ENCODE measurements at regions not wholly inside any gene's neighbourhood (a gene's known extent, or its start where the extent isn't known, plus 50 kb on each side); places are given as distances from the start of the nearest gene placed in this dataset.

DNA sequence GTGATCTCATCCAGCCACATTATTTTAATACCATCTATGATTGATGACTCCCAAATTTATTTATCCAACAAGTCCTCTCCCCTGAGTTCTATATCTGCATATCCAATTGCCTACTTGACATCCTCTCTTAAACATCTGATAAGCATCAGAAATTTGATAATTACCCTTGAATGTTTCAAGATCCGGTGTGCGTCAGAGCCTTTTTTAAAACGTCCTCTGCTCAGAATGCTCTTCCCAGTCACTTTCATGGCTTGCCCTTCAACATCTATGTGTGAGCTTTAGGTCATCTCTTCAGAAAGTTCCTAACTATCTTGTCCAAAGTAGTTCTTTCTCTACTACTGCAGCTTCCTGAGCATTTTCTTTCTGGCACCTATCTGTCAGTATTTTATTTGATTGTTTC lies 364.3 kb downstream of the PLPP3 start:
- no peak for DNase-seq

DNA sequence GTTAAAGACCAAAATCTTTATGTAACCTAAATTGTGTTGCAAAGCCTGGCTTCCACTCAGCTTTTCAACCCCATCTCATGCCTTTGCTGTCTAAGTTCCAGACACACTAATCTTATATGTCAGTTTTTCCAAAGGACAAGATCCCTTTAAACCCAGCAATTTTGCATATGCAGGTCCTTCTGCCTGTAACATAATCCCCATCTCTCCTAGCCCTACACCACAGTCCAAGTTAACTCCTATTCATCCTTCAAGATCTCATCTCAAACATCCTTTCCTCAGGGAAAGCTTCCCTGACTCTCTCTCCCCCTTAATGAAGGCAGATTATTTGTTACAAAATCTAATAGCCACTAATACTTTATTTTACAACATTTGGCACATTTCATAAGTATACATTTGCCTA lies 366.3 kb downstream of the PLPP3 start:
- DNase-seq: no peak

DNA sequence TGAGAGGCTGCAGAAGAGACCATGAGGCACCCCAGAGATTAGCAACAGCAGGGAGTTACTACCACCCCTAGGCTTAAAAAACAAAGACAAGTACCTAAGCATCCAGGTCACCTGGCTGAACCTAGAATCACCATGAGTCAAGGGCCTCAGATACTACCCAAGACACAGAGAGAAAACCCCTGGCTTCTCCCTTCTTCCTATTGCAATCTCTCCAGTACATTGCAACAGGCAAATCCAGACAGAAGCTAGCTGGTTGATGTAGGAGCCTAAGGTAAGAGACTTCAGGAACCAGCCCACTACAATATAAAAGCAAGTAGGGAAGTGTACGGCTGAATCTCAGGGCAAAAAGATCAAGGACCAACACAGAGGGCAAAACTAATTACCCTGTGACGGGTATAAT lies 367.2 kb downstream of the PLPP3 start:
- DNase-seq: no peak

DNA sequence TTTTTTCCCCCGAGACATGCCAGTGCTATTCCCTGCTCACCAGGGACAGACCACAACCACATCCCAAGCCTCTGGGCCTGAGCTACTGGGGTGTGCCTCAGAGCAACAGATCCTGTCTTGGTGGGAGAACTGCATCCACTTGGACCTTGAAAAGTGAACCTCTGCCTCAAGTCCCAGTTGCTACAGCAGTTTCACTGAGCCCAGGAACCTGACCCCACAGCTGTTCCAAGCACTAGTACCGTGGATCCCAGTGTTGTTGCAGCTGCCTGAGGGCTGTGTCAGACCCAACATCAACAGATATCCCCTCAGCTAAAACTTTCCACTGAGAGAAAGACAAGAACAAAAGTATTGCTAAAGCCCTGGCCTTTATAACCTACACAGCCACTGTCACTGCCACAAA lies 373.0 kb downstream of the PLPP3 start:
- no peak for DNase-seq

DNA sequence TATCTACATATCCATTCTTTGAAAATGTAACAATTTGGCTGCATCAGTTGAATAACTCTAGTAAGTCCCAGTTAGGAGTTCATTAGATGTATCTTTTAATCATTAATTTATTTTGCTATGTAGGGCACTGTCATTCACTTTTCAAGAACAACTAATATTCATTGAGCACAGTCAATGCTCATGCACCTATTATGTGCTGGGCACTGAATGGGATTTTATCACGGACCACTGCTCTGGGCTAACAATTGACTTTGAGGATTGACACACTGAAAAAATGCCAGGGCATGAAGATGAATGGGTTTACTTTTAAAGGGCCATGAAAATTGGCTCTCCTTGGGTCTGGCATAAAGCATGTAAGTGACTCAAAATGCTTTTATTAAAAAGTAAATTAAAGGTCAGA lies 375.2 kb downstream of the PLPP3 start:
- no peak for DNase-seq

DNA sequence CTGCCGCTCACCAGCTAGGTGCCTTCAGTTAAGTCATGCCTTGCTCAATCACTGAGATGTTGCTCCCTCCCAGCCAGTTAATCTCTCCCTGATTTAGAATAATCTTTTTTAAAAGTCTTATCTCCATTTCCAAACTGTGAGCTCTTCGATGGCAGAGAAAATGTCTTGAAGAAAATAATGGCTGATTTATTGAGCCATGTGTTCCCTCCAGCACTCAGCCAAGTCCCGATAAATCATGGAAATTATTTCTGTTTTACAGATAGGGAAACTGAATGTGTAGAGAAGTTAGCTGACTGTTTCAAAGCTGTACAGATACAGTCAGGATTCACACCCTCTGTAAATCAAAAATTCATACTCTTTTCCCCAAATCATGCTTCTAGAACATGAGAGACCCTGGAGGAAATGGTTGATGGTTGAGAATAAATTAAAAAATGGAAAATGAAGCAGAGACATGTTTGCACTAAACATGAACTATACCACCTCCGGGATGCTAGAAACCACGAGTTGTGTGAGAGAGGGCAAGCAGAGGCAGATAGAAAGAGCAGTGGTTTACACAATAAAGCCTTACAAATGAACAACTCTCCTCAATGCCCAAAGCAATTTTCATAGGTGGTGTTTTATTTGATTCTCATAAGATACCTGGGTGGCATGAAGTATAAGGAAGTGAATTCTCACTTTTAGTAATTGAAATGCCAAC lies 376.4 kb downstream of the PLPP3 start:
- DNase-seq: no peak

DNA sequence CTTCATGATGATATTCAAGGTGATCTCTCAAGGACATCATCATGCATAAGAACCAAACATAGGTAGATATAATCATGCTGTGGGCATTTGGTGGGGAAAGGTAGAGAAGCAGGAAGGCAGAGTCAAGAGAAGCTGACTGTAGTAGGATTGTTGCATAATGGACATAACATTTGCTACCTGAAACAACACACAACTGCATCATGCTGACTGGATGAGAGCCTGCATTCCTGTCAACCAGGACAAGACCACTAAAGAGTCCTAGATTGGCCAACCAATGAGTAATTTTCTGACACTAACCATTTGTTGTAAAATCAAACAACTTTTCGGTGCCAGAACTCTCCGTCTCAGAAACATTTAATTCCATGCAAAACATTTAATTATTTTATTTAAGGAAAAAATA lies 377.2 kb downstream of the PLPP3 start:
- no peak for DNase-seq

DNA sequence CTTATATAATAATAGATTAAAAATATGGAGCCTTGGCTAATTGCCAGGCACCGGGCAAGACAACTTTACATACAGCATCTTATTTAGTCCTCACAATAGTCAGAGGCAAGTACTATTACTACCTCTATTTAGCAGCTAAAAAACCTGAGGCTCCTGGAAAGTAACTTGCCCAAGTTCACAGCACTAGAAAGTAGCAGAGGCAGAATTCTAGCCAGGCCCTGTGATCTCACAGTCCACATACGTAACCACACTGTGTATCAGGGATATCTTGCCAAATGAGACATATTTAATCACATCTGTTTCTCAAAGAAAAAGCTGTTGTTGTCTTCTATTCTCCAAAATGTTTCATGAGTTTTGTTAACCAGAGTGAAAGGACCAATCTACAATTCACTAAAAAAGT lies 378.5 kb downstream of the PLPP3 start:
- no peak for DNase-seq

DNA sequence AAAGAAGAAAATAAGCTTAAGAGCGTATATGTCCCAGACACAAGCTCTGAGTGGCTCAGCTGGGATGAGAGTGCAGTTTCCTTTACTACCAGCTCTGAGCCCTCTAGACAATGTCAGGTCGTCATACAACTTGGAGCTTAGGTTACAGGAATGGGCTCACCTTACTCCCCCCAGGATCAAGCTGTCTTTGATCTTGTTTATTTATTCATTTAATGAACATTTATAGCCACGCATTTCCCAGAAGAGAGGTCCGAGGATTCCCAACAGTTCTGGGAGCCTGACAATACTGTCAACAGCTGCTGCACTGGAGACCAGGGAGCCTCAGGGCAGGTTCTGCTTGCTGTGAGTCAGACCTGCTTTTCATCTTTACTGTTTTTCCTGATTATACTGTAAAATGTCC lies 378.9 kb downstream of the PLPP3 start:
- no peak for DNase-seq

DNA sequence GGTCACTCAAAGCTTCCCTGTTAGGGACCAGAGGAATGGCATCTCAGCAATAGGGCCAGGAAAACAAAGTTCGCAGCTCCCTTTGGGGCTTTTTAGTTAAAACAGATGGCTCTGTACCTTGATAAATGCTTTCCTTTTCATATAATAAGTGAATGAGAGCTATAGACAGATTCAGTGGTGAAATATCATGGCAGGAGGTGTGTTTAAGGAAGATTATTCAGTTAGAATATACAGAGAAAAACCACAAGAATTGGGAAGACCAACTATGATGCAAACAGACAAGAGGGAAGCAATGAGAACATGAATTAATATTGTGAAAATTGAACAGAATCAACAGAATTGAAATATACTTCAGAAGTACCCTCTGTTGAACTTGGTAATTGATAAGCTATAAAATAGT lies 379.4 kb downstream of the PLPP3 start:
- no peak for DNase-seq

DNA sequence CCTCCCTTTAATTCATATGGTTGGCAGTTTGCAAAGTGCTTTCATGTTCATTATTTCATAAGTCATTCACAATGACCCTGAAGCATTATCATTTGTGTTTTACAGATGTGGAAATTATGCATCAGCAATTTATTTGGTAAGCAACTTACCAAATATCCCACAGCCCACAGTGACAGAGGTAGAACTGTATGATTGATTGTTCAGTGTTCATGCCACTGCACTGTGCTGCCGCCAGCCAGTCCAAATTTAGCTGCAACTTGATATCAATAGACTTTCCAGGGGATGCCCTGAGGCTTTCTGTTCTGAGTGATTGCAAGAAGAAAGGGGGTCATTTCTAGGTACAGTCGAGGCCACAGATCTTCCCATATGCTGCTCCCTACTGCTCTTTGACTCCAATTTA lies 380.3 kb downstream of the PLPP3 start:
- no peak for DNase-seq

DNA sequence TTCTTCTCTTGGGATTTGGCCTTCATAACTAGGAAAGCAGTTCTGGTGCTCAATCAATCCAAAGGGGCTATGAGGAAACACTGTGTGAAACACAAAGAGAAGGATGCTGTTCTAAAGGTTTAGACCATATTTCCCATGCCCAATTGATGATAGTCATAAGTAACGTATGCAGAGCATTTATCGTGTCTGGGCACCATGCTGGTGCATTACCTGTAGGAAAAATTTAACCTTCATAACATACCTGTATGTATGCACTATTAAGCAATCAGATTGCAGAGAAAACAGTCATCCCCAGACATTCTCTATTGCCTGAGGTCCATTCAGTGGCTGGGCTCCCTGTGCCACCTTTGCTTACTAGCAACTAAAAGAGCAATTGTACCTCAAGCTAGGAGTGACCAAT lies 381.4 kb downstream of the PLPP3 start:
- DNase-seq: no peak

DNA sequence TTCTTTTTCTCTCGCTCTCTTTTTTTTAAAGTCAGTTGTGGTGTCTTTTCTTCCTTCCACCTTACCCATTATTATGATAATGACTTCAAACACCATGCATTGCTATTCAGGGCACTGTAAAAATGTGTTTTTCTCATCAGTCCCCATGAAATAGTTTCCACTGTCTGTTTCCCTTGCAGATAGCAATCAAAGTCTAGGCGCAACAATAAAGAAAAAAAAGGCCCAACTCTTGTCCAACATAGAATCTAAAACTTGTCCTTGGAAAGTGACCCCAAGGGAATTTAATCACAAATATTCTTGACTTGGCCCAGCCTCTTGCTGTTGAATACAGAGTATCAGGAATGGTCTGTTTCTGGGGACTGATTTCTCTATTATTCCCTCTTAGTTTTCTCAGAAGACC lies 382.5 kb downstream of the PLPP3 start:
- DNase-seq: no peak

DNA sequence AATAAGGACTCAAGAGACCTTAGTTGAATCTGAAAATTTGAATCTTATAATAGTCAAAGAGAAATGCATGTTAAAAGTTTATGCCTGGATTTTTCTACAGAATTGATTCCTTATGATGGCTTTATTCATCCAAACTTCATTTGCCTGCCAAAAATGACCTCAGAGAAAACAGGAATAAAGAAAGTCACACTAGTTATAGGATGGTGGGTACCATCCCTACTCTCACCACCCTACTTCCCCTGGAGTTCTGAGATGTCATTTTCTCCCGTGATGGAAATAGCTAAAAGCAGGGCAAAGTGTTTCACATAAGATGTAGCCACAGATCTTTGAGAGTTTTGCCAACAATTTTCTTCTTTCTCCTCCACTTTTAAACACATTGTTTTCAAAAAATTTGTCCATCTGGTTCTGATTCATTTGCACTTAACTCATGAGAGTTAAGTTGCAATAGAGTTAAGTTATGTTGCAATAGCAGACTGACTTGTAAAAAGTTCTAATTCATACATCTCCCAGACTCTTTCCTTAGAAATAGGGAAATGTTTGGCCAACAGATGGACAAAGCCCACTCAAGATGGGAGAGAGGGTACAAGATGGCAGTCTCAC lies 384.6 kb downstream of the PLPP3 start:
- no peak for DNase-seq

DNA sequence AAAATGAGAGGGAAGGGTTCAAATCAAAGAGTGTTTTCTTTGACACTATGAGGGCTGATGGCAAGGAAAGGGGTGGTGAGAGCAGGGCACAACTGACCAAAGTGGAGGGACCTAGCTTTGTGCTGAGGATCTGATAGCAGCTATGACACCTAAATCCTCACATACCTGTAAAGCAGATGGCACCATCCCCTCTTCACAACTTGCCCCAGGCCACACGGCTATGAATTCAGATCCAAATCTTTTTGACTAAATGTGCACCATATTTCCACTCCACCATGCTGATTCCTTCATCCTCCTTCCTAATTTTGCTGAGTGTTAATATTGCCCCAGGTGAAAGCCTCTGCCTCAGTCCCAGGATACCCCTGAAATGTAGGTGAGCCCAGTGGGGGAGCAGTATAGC lies 385.7 kb downstream of the PLPP3 start:
- DNase-seq: no peak

DNA sequence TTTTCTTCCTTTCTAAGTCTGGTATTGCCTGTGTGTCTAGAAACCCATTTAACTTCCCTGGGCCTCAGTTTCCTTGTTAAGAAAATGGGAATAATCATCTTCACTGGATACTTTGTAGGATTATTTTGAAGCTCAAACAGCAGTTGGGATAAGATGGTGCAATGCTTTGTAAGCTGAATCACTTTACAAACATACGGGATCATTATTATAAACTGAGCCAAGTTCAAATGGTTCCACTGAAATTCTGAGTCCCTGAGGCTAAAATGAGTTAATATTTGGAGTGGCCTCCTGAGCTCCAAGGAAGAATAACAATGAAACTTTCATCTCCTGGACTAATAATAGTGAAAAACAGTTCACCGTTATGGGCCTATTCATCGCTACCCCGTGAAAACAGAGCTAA lies 388.0 kb downstream of the PLPP3 start:
- no peak for DNase-seq

DNA sequence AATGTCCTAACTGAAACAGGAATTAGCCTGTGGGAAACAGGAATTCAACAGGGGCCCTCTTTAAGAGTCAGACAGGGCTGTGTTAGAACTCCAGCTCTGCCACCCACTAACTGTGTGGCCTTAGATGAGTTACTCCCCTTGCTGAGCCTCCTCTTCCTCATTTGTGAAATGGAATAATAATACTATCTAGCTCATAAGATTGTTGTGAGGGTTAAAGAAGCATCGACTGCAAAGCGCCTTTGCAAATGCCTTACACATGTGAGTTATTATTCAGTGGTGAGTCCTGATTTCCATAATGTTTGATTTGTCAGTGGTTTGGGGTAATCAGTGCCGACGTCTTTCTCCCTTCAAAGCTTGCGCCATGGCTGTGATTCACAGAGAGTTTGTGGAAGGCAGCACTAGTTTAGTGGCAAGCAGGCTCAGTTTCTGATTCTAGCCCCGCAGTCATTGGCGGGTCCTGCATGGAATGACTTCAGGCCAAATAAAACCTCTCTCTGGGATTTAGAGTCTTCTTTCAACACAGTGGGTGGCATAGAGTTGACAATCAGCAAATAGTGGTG lies 388.5 kb downstream of the PLPP3 start:
- no peak for DNase-seq

DNA sequence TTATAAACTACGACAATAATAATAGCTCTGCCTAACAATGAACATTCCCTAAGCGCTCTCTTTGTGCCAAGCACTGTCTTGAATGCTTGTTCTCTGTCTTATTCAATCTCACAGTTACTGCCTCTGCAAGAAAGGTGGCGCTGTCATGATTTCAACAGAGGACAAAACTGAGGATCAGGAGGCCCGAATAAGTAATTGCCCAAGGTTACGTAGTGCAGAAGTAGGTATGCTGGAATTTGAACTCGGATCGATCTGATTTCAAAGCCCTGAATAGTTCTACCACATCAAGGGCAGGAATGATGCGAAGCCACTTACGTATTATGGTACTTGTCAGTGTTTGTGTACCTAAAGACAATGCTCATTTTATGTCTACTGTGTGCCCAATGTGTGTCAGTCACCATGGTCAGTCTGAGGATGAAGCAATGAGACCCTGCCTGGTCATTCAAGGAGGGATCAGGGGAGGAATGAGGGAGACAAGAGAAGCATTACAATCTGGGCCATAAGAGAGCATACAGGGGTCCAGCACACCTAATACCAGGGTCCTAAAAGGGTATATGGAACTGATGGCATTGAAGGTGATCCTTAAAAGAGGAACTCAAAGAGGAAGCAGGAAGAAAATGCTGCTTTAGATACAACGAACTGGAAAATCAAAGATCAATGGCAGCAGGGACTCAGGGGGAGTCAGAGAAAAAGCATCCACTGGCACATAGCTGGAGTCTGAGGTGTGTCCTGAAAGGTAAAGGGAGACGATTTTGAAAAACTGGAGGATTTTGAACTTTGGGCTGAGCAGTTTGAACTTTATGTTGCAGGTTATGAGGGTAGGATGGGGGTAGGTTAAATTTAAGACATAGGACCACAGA lies 389.2 kb downstream of the PLPP3 start:
- DNase-seq: no peak

DNA sequence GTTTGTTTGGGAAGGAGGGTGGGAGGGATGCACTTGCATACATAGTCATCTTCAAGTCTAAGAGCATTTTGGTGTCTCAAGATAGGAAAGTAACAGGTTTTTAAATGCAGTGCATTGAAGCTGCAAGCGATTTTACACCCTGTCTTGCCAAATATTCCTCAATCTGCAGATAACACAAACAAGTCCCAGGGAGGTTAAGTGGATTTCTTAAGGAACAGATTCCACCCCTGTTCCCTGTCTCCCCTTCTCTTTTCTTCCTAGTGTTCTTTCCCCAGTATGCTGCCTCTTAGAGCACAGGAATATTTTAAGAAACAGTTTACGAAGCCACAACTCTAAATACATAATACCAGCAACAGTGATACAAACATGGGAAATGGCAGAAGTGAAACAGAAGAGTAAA lies 389.9 kb downstream of the PLPP3 start:
- DNase-seq: no peak

DNA sequence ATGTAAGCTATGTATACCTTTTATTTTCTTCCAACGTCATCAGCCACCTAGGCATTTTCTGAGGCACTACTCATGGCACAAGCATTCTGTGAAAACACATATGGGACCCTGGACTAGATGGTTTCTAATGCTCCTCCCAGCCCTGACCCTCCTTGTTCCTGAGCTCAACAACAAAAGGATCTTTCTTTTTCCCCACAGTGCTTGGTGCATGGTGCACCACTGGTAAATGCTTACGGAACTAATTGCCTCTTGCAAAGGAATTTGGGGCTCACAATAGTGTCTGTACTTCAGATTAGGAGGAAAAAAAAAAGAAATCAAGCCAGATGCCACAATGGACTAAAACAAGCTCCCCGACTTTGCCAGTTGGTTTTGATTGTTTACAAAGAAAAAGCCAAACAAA lies 390.5 kb downstream of the PLPP3 start:
- no peak for DNase-seq

DNA sequence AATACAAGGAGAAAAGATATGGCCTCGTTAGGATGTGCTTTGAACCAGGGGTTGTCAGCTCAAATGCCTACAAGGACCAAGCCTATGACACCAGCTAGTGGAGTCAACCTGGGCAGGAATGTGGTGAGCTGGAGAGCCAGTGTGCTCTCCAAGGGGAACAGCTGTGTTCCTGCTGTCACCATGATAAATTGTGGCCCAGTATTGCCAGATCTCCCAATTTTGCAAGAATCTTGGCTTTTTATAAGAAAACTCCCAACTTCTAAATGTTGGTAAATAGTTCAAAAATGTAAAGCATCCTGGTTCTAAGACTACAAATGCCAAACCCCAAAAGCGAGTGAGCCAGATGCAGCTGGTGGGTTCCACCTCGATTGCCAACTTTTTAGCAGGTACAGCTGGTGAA lies 391.1 kb downstream of the PLPP3 start:
- DNase-seq: no peak

DNA sequence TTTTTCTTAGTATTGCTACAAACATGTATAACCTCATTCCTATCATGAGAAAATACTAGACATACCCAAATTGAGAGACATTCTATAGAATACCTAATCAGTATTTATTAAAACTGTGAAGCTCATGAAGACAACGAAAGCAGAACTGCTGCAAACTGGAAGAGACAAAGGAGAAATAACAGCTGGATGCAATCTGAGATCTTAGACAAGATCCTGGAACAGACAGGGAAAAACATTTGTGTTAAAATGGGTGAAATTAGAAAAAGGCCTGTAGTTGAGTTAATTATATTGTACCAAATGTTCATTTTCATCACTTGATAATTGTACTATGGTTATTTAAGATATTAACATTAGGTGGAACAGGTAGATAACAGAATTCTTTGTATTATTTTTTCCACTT lies 392.0 kb downstream of the PLPP3 start:
- no peak for DNase-seq

DNA sequence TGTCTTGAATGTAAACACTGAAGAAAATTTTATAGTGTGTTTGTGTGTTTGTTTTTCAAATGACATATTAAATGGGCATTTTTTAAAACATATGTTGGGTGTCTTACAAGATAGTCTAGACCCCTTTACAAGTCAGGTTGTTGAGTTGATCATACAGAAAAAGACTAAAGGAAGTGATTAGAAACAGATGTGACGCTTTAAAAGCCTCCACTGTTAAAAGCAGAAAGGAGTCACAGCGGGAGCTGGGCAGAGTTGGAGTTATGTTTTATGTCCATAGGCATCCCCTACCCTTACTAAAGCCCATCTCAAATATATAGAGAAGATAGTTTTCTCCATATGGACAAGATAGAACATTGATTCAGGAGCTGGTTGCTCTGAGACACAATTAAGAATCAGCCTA lies 393.9 kb downstream of the PLPP3 start:
- no peak for DNase-seq

DNA sequence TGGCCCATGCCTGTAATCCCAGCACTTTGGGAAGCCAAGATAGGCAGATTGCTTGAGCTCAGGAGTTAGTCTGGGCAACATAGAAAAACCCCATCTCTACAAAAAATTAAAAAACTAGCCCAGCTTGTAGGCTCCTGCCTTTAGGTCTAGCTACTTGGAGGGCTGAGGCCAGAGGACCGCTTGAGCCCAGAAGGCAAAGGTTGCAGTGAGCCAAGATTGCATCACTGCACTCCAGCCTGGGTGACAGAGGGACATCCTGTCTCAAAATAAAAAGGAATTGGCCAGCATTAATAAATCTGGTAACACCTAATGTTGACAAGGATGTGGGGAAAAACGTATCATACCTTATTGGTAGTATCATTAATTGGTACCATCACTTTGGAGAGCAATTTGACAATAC lies 396.2 kb downstream of the PLPP3 start:
- DNase-seq: no peak

Data from NK-92 treated with Interleukin-12 subunit alpha and Interleukin-12 subunit beta, amount 100 ng/mL, for 24 hours (cell line).